Muscle of arm (tissue), 1 donor: ENCODE measurements at regions not wholly inside any gene's neighbourhood (a gene's known extent, or its start where the extent isn't known, plus 50 kb on each side); places are given as distances from the start of the nearest gene placed in this dataset.
"Not testable (repeated sequence)": the region's sequence is repeated elsewhere in the genome, so short reads cannot be mapped to it uniquely, and the experiment has no call there.

ENCODE experiments used
- DNase-seq: peaks from one replicate; pipeline ENCODE4 v3.0.0-alpha.2; 2013

DNA sequence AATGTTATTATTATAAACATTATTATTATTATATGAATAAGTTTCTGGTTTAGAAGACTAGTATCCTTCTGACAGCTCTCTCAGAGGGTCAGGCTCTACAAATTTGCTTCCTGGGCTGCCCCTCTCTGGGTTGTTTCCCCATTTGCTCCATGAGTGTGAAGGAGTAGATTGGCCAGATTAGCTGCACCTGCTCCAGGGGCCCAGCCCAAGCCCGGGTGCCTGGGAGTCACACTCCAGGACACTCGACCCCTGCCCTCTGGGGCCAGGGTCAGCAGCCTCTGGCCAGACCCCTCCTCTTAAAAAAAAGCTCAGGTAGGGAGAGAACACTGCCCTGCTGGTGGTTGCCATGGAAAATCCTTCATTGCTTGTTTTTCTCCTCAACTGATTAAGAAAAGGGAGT lies 169.0 kb upstream of the FOXD4L5 start:
- DNase-seq: not testable (repeated sequence)

DNA sequence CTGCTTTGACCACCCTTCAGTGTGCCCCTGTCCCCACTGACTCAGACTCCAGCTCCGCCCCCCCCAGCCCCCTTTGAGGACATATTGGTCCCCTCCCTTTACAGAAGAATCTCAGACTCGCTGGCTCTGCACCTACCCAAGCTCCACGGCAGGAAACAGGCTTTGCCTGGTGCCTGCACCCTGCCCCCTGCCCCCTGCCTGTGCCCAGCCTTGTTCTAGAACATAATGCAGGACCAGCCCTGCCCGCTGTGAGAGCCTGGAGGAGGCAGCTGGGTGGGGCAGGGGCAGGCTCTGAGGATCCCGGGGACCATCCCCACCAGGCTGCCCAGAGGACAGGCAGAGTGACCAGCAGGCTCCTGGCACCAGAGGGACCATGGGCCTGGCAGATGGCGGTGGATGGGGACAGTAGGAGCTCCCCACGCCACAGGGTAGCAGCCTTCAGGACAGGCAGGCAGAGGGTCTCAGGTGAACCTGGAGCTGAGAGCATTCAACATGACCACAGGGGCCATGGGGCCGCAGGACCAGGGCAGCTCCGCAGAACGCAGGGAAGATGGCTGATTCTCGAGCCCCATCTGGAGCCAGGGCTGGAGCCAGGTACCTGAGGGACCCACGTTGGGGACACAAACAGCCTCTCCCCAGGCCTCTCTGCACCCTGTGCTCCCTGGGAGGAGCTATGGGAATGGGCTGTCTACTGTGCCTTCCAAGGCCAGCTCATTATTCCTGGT lies 165.0 kb upstream of the FOXD4L5 start:
- DNase-seq: not testable (repeated sequence)

GRCh38 chr9:65449423-65449822 lies 164.4 kb upstream of the FOXD4L5 start:
- DNase-seq: no peak

DNA sequence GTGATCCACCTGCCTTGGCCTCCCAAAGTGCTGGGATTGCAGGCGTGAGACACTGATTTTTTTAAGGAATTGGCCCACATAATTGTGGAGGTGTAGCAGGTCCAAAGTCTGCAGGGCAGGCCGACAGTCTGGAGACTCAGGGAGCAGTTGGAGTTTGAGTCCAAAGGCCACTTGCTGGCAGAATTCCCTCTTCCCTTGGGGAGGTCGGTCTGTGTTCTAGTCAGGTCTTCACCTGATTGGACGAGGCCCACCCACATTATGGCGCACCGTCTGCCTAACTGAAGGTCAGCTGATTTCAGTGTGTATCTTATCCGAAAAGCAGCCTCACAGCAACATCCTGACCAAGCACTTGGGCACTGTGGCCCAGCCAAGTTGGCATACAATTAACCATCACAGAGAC lies 162.1 kb upstream of the FOXD4L5 start:
- not testable (repeated sequence) for DNase-seq

DNA sequence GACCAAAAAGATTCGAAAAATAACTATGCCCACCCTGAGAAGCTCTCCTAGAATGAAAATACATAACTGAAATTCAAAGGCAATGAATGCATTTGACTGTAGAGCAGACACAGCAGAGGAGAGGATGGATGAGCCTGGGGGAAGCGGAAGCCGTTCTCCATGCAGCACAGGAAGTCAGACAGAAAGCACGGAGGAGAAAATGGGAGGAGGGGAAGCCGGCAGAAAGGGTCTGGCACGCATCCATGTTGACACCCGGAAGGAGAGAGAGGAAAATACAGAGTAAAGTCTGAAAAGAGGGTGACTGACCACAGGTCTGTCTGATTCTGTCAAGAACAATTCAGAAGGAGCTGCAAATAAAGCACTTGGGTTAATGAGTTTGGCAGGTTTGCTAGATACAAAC lies 161.0 kb upstream of the FOXD4L5 start:
- not testable (repeated sequence) for DNase-seq

DNA sequence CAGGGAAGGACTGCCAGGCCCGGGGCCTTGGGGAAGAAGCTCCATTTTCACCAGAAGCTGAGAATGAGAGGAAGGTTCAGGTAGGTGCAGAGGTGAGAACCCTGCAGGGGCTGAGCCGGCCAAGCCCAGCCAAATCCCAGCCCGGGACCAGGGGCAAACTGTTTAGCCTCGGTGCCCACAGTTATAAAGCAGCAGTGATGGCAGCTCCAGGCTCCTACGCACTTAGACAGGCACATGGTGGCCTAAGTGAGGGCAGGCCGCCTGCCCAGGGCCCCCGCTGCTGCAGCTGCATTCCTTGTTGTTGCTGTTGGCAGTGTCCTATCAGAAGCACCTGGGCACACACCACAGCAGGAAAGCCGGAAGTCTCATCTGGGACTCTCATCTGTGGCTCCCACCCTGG lies 159.9 kb upstream of the FOXD4L5 start:
- no peak for DNase-seq

- not testable (repeated sequence) for DNase-seq
Observed at GRCh38 chr9:65442116-65442515, 157.1 kb upstream of the FOXD4L5 start.

DNA sequence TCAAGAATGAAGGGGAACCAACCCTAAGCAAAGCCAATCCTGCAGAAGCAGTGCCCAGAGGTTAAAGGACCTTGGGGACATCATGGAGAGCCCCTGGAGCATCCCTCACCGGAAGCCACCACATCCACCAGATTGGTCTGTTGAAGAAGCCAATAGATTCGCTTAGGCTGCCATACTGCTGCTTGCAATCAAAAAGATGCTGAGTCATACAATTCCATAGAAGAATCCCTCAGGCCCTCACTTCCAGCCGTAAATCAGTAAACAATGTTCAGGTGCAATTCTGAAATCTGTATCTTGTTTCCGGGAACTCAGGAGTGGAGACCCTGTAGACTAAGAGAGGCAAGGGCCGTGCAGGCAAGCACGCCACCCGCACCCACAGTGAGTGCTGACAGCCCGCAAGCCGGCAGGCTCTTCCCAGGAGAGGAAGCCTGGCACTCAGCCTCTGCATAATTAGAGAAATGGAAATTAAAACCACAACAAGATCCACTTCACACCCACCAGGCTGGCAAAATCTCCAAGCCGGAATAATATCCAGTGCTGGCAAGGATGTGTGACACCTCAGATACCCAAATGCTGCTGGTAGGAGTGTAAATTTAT lies 156.4 kb upstream of the FOXD4L5 start:
- not testable (repeated sequence) for DNase-seq

DNA sequence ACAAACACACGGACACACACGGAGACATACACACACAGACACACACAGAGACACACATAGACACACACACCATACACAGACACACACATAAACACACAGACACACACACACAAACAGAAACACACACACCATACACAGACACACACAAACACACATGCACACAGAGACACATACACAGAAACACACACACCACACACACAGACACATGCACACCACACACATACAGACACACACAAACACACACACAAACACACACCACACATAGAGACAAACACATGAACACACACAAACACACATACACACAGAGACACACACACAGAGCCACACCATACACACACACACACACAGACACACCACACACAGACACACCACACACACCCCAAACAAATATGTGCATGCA lies 152.7 kb upstream of the FOXD4L5 start:
- DNase-seq: no peak

- DNase-seq: no peak
Observed at GRCh38 chr9:65435464-65435863, 150.5 kb upstream of the FOXD4L5 start.

DNA sequence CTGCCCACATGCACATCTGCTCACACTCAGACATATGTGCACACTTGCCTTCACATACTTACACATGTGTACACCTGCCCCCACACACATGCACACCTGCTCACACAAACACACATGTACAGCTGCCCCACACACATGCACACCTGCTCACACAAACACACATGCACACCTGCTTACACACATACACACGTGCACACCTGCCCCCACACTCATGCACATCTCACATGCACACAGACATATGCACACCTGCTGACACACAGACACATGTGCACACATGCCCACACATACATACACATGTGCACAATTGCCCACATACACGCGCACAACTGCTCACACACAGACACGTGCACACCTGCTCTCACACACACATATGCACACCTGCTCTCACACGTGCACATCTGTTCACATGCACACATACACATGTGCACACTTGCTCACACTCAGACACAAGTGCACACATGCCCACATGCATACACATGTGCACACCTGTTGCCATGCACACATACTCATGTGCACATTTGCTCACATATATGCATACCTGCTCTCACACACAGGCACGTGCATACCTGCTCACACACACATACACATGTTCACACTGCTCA lies 147.8 kb upstream of the FOXD4L5 start:
- no peak for DNase-seq

- no peak for DNase-seq
Observed at GRCh38 chr9:65432051-65432450, 147.0 kb upstream of the FOXD4L5 start.

DNA sequence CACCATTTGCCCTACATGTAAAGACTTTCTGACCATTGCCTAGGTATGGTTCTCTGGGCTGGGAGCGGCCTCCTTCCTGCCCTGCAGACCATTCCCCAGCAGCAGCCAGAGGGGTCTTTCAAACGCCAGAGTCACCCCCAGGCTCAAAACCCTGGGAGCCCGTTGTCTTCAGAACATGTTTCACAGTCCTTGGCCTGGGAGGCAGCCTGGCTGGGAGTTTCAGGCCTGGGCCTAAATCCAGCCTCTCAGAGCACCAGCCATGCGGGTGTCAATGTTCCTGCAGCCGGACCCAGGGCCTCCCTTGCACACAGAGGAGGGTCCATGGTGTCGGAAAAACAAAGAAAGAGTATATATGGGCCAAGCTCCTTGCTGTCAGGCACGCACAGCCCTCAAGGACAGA lies 145.2 kb upstream of the FOXD4L5 start:
- DNase-seq: no peak

- DNase-seq: not testable (repeated sequence)
Observed at GRCh38 chr9:65427361-65427760, 142.4 kb upstream of the FOXD4L5 start.

- DNase-seq: not testable (repeated sequence)
Observed at GRCh38 chr9:65426813-65427212, 141.8 kb upstream of the FOXD4L5 start.

GRCh38 chr9:65426231-65426630 lies 141.2 kb upstream of the FOXD4L5 start:
- no peak for DNase-seq

DNA sequence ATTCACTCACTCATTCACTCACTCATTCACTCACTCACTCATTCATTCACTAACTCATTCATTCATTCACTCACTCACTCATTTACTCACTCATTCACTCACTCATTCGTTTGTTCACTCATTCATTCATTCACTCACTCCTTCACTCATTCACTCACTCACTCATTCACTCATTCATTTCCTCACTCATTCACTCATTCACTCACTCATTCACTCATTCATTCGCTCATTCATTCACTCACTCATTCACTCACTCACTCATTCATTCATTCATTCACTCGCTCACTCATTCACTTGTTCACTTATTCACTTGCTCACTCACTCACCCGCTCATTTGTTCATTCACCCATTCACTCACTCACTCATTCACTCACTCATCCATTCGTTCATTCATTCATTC lies 140.2 kb upstream of the FOXD4L5 start:
- not testable (repeated sequence) for DNase-seq

DNA sequence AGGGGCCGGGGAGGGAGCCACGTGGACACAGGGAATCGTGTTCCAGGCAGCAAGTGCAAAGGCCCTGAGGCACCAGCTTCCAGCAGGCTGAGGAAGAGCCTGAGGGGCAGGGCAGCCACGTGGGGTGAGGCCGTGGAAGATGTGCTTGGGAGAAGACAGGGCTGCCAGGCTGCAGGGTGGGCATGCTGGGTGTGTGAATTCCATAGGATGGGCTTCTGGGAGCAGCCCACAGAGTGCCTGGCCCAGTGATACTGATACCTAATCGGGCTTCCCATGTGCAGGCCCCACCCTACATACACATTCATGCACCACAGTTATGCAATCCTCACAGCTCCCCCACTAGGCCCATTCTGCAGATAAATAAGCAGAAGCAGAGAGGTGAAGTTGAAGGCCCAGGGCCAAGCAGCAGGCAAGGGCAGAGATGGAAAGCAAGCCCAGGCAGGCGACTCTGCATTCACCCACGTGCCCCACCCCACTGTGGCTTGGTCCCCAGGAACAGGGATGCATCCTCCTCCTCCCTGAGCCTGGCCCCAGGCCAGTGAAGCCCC lies 139.5 kb upstream of the FOXD4L5 start:
- not testable (repeated sequence) for DNase-seq

DNA sequence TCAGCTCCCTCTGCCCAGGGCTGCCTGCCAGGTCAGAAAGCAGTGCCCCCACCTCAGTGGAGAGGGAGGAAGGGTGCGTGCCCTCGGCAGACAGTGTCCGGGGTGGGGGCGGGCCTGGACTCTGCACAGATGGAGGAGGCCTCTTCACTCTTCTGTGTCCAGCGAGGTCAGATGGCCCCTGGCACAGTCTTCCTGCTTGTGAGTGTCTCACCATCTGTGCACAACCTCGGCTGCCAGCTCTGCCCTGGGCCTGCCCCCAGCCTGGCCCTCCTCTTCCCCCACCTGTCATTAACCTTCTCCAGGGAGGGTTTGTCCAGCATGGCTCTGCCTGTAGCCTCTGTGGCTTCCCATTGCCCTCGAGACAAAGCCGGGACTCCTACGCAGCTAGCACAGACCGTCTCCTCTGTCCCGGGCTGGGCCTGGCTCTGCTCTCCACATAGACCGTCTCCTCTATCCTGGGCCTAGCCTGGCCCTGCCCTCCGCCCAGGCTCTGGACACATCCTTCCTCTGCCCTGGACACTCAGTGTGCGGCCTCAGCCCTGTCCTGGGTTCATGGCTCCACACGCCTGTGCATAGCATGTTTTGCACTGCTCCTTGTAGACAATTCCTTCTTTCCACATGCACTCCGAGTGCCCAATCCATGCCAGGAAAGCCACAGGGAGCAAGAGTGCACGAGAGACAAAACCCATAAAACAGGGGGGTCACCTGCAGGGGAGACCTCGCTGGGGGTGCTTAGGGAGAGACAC lies 138.9 kb upstream of the FOXD4L5 start:
- DNase-seq: not testable (repeated sequence)

- not testable (repeated sequence) for DNase-seq
Observed at GRCh38 chr9:65422966-65423690, 138.1 kb upstream of the FOXD4L5 start.

- DNase-seq: not testable (repeated sequence)
Observed at GRCh38 chr9:65421486-65421885, 136.5 kb upstream of the FOXD4L5 start.

- no peak for DNase-seq
Observed at GRCh38 chr9:65420771-65421170, 135.8 kb upstream of the FOXD4L5 start.
